ENCODE measurements at regions not wholly inside any gene's neighbourhood (a gene's known extent, or its start where the extent isn't known, plus 50 kb on each side); places are given as distances from the start of the nearest gene placed in this dataset.

- no peak overlapping the region for H2AFZ ChIP-seq (ENCODE audit: low read depth, low read length)
- no peak for DNase-seq (ENCODE audit: low read depth, low spot score)
- no peak overlapping the region for H3K27ac ChIP-seq (ENCODE audit: insufficient read depth, low read depth, low read length)
Measured at GRCh38 chr5:34411470-34412346, 244.4 kb upstream of the RAI14 start.

DNA sequence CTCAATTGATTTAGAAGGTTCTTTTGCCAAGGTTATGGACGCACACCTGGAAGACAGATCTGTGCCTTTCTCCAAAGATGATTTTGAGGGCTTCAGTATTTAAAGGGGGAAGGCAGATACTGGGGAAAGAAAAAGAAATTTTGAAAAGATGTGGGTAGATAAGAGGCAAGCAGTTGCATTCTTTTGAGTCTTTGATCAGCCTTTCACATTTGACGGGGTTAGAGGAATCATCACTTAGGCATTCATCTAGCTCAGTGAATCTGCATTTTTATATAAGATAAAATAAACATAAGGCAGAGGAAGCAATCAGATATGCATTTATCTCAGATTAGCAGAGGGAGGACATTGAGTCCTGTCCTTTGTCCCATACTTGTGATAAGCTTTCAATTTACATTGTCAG is 243.4 kb upstream of the RAI14 start:
- no peak overlapping the region for H2AFZ ChIP-seq (ENCODE audit: low read depth, low read length)
- dilution Hi-C loops (cut with MboI; ENCODE audit: extremely low pct_ligation_motif_present, low sequenced_read_pairs), result no loop called here

More at GRCh38 chr5:34411470-34412346, 244.4 kb upstream of the RAI14 start:
- no TSS peak for BruUV-seq (replicated peaks)
- Histone ChIP-seq H3K9me3 (replicated peaks; ENCODE audit: control insufficient read depth, insufficient read depth, low read length) (no peaks in the 10 kb centered on the region), H3K79me2 (ENCODE audit: control insufficient read depth, insufficient read depth, low read length) (no peaks in the 10 kb centered on the region), H4K20me1 (replicated peaks; ENCODE audit: control insufficient read depth, extremely low read depth, insufficient read depth, low read length) (no peaks in the 10 kb centered on the region), H3K9ac (replicated peaks; ENCODE audit: extremely low read depth, insufficient read depth, low read length) (no peak overlapping the region), H3K4me2 (ENCODE audit: insufficient read depth, low read length) (no peak overlapping the region), H3K27me3 (ENCODE audit: control insufficient read depth in 2 of 2, insufficient read depth in 2 of 2, low read length in 2 of 2) (peaks cover 5 to 8% of the 10 kb centered on the region in 2 experiments), H3K4me3 (replicated peaks in 1 of 3; ENCODE audit: insufficient read depth in 1 of 3, low read depth in 1 of 3, low read length in 3 of 3) (no peak overlapping the region), H3K36me3 (ENCODE audit: control insufficient read depth in 2 of 2, extremely low read depth in 1 of 2, insufficient read depth in 2 of 2, low read length in 2 of 2) (no peaks in the 10 kb centered on the region), H3K9me1 (replicated peaks; ENCODE audit: control insufficient read depth, extremely low read depth, insufficient read depth, low read length) (no peaks in the 10 kb centered on the region), H3K4me1 (ENCODE audit: control insufficient read depth, extremely low read depth, insufficient read depth, low read length) (no peaks in the 10 kb centered on the region)
- intact Hi-C loops (cut with micrococcal nuclease) (no loop called here), dilution Hi-C loops (cut with MboI; ENCODE audit: extremely low pct_ligation_motif_present, low sequenced_read_pairs) (no loop called here)
- POLR2A ChIA-PET, result no interaction called here
- FAIRE-seq, result no peak
- TF ChIP-seq FOS (IDR thresholded peaks at IDR 0.05; ENCODE audit: borderline replicate concordance, insufficient read depth, low read length), result no peak
- no peak for TF ChIP-seq POLR2AphosphoS5 (IDR thresholded peaks at IDR 0.05; ENCODE audit: insufficient read depth, low read depth, low read length)
- TF ChIP-seq POLR2A (IDR thresholded peaks at IDR 0.05; ENCODE audit: low read depth, low read length), result no peak
- CTCF ChIA-PET, result no interaction called here

More for the DNA sequence above, 243.4 kb upstream of the RAI14 start:
- DNase-seq (ENCODE audit: low read depth, low spot score) (no peak), FAIRE-seq (no peak)
- POLR2A ChIA-PET, result no interaction called here
- Histone ChIP-seq H3K4me3 (replicated peaks in 1 of 3; ENCODE audit: insufficient read depth in 1 of 3, low read depth in 1 of 3, low read length in 3 of 3) (no peak overlapping the region), H3K36me3 (ENCODE audit: control insufficient read depth in 2 of 2, extremely low read depth in 1 of 2, insufficient read depth in 2 of 2, low read length in 2 of 2) (no peaks in the 10 kb centered on the region), H3K27ac (ENCODE audit: insufficient read depth, low read depth, low read length) (no peak overlapping the region), H4K20me1 (replicated peaks; ENCODE audit: control insufficient read depth, extremely low read depth, insufficient read depth, low read length) (no peaks in the 10 kb centered on the region), H3K79me2 (ENCODE audit: control insufficient read depth, insufficient read depth, low read length) (no peaks in the 10 kb centered on the region), H3K27me3 (ENCODE audit: control insufficient read depth in 2 of 2, insufficient read depth in 2 of 2, low read length in 2 of 2) (peaks cover 5 to 8% of the 10 kb centered on the region in 2 experiments), H3K4me1 (ENCODE audit: control insufficient read depth, extremely low read depth, insufficient read depth, low read length) (no peaks in the 10 kb centered on the region), H3K9me1 (replicated peaks; ENCODE audit: control insufficient read depth, extremely low read depth, insufficient read depth, low read length) (no peaks in the 10 kb centered on the region), H3K9me3 (replicated peaks; ENCODE audit: control insufficient read depth, insufficient read depth, low read length) (no peaks in the 10 kb centered on the region), H3K9ac (replicated peaks; ENCODE audit: extremely low read depth, insufficient read depth, low read length) (no peak overlapping the region), H3K4me2 (ENCODE audit: insufficient read depth, low read length) (no peak overlapping the region)
- CTCF ChIA-PET, result no interaction called here
- intact Hi-C loops (cut with micrococcal nuclease), result no loop called here
- no TSS peak for BruUV-seq (replicated peaks)
- no peak for TF ChIP-seq EZH2 (IDR thresholded peaks at IDR 0.05; ENCODE audit: borderline replicate concordance, low read depth, low read length, severe bottlenecking)
- no peak for TF ChIP-seq FOS (IDR thresholded peaks at IDR 0.05; ENCODE audit: borderline replicate concordance, insufficient read depth, low read length)
- no peak for TF ChIP-seq GATA2 (IDR thresholded peaks at IDR 0.05; ENCODE audit: insufficient read depth, insufficient read length, low read depth, low read length)
- TF ChIP-seq, protein P1, sequence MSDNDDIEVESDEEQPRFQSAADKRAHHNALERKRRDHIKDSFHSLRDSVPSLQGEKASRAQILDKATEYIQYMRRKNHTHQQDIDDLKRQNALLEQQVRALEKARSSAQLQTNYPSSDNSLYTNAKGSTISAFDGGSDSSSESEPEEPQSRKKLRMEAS (IDR thresholded peaks at IDR 0.05; ENCODE audit: insufficient read depth, insufficient read length), result no peak
- TF ChIP-seq MYC (IDR thresholded peaks at IDR 0.05; ENCODE audit: low read depth, low read length), result no peak
- TF ChIP-seq POLR2A (IDR thresholded peaks at IDR 0.05; ENCODE audit: low read depth, low read length), result no peak
- no peak for TF ChIP-seq JUN (IDR thresholded peaks at IDR 0.05; ENCODE audit: borderline replicate concordance, insufficient read depth, insufficient read length, low read depth)
- TF ChIP-seq POLR2AphosphoS5 (IDR thresholded peaks at IDR 0.05; ENCODE audit: insufficient read depth, low read depth, low read length), result no peak
- no peak for TF ChIP-seq CTCF (IDR thresholded peaks at IDR 0.05; ENCODE audit: extremely low read depth in 1 of 2, insufficient read depth in 1 of 2, low read depth in 1 of 2, low read length in 2 of 2)
